ENCODE measurements at regions not wholly inside any gene's neighbourhood (a gene's known extent, or its start where the extent isn't known, plus 50 kb on each side); places are given as distances from the start of the nearest gene placed in this dataset.
"Not testable (repeated sequence)": the region's sequence is repeated elsewhere in the genome, so short reads cannot be mapped to it uniquely, and the experiment has no call there.

DNA sequence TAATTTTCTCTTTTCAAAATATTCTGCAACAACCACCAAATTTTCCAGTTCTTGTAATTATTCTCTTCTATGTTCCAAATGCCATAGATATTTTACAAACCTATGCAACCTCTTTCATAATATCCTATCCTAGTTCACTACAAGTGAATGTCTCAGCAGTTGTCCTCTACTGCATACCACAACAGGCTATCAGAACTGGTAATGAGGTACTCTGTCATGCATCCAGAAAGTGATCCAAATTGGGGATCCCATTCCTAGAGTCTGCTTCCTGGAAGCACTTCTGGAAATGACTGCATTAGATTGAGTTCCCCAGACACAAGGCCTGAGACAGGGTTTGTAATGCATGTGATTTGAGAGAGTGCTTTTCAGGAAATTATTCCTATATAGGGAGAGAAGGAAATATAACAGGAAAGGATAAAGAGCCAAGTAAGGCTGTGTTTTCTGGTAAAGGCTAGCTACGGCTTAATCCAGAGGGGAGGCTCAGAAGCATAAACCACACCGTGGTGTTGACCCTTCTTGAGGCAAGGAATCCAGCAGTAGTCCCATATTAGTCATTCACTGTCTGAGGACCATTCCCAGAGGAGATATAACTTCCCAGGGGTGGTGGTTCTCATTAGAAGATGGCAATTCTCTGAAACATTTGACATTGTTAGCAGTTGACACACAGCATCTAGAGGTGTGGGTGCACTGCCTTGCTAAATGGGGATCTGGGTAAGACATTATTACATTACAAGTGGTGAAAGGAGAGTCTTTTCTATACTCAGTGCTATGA is 80.3 kb upstream of the FST start:
- DNase-seq (ENCODE audit: insufficient read length, low spot score) (no peak), FAIRE-seq (no peak)

DNA sequence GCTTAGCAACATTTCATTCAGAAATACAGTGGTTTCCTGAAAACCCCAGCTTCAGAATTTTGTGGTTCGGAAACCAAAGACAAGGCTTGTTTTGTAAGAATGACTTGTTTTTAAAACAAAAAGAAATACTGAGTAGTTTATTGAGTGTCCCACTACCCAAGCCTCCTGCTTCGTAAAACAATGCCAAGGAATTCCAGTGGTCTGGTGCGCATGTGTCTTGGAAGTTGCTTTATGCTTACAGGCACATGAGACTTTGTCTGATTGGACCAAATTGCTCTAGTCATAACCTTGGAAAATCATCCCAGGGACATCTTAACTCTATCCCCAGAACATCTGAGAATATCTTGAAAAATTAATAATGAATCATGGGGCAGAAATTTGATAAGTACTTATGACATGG is 77.1 kb upstream of the FST start:
- DNase-seq (ENCODE audit: insufficient read length, low spot score): no peak
- peak; percentile 26 for FAIRE-seq

DNA sequence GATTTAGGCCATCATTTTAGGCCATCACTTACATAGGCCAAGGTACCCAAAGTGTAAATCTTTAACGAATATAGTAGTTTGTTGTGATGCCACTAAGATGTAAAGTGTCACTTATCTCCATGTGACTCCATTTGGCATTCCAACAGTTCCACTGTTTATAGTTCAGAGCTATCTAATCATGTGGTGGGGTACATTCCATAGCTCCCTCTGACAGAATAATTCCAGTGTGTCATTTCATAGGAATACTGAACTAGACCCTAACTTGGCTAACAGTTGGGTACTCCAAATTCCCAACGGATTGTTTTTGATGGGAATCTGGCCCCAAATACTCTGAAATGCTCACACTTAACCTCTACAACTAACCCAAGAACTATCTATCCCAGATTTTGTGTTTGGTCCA is 76.7 kb upstream of the FST start:
- DNase-seq (ENCODE audit: insufficient read length, low spot score) (peak; percentile 25), FAIRE-seq (peak; percentile 89)

DNA sequence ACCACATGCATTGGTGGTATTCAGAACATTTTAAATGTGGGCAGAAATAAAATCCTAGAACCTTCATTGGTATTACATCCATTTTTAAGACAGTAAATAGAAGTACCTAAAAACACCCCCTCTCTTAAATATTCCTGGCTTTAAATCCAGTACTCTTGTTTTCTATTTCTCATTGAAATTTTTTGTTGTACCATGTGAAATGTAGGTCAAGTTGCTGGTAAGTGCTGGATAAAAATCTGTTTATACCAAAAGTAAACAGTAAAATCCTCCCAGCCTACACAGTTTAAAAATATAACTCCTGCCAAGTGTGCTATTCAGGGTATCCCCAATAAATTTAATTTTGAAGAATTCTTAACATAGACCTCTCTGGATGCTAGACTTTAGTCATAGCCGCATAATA is 75.0 kb upstream of the FST start:
- FAIRE-seq: no peak

DNA sequence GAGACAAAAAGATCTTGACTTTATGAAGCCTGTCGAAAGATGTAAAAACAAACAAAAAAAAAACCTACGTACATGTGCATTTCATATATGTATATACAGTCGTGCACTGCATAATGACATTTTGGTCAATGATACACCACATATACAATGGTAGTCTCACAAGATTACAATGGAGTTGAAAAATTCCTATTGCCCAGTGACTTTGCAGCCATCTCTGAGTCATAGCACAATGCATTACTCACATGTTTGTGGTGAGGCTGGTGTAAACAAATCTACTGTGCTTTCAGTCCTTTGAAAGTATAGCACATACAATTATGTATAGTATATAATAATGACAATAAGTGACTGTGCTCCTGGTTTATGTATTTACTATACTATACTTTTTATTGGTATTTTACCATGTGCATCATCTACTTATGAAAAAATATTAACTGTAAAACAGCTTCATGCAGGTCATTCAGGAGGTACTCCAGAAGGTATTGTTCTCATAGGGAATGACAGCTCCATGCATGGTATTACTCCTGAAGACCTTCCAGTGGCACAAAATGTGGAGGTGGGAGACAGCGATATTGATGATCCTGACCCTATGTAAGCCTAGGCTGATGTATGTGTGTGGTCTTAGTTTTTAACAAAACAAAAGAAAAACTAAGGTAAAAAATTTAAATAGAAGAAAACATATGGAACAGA is 73.7 kb upstream of the FST start:
- FAIRE-seq: peak; percentile 98
- DNase-seq (ENCODE audit: insufficient read length, low spot score): peak; percentile 57

More for the DNA sequence above, 75.0 kb upstream of the FST start:
- no peak for DNase-seq (ENCODE audit: insufficient read length, low spot score)

DNA sequence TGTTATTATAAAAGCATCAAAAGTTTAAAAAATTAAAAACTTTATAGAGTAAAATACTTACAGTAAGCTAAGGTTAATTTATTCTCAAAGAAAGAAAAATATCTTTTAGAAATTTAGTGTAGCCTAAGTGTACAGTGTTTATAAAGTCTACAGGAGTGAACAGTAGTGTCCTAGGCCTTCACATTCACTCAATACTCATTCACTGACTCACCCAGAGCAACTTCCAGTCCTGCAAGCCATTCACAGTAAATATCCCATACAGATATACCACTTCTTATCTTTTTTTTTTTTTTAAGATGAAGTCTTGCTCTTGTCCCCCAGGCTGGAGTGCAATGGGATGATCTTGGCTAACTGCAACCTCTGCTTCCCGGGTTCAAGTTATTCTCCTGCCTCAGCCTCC is 73.1 kb upstream of the FST start:
- FAIRE-seq: no peak
- DNase-seq (ENCODE audit: insufficient read length, low spot score): no peak

DNA sequence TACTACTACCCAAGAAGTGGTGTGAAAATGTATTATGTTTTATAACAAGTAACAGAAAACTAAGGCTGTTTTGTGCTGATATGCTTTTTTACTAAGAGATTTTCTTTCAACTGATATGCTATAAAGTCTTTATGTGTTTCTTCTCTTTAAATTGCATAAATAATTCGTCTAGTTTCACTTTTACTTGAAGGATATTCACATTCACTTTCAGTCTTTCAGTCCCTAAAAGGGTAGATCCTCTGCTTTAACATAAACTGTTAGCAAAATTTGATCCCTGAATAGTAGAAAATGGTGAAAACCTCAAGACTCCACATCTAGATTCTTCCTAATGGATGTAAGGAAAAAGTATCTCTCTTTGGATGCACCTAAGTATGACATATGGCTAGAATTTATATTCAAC is 69.0 kb upstream of the FST start:
- no peak for FAIRE-seq
- DNase-seq (ENCODE audit: insufficient read length, low spot score): no peak

DNA sequence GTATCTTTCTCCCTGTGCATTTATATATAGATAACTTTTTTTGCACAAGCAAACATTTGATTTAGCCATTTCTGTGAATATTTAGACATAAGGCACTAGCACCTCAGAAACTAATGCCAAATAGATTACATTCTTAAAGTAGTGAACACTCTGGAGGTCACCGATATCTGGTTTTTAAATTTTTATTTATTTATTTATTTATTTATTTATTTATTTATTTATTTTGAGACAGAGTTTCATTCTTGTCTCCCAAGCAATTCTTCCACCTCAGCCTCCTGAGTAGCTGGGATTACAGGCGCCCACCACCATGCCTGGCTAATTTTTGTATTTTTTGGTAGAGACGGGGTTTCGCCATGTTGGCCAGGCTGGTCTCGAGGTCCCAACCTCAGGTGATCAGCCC is 67.9 kb upstream of the FST start:
- not testable (repeated sequence) for FAIRE-seq; DNase-seq (ENCODE audit: insufficient read length, low spot score)

DNA sequence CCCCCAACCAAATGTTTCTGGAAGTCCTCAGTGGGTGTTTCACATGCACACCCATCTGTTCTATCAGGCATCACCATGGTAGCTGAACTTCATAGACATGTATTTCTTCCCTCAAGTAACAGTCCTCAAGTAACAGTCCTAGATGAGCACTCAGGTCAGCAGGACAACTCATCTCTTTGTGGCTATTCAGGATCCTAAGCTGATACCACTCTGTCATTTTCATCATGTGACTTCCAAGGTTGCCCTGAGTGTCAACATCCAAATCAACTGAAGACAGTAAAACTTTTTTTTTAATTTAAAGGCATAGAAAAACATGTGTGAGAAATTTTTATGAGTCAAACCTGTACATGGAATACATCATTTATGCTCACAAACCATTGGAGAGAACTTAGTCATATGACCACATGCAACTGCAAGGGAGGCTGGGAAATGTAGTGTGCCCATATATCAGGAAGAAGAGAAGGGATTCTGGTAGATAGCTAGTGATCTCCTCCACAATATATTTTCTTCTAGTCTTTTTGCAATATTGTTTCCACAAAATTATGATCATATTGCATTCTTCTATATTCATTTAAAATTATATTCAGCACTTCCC is 64.2 kb upstream of the FST start:
- DNase-seq (ENCODE audit: insufficient read length, low spot score): no peak
- FAIRE-seq: peak; percentile 28

DNA sequence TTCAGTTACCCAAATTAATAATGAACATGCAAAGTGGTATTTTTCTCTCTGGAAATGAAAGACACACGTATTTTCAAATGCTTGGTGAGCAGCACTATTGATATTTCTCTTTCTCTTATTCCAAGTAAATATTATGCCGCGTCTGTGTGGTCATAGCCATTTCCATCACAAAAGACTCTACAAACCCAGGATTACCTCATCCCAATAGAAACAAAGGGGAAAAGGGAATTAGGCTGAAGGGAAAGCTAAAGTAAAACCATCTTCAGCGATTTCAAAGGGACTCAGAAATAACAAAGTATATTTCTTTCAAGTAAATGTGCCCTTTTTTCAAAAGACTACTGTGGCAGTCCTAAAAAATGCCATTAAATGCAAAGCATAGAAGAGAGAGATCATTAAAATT is 62.0 kb upstream of the FST start:
- DNase-seq (ENCODE audit: insufficient read length, low spot score) (no peak), FAIRE-seq (no peak)

DNA sequence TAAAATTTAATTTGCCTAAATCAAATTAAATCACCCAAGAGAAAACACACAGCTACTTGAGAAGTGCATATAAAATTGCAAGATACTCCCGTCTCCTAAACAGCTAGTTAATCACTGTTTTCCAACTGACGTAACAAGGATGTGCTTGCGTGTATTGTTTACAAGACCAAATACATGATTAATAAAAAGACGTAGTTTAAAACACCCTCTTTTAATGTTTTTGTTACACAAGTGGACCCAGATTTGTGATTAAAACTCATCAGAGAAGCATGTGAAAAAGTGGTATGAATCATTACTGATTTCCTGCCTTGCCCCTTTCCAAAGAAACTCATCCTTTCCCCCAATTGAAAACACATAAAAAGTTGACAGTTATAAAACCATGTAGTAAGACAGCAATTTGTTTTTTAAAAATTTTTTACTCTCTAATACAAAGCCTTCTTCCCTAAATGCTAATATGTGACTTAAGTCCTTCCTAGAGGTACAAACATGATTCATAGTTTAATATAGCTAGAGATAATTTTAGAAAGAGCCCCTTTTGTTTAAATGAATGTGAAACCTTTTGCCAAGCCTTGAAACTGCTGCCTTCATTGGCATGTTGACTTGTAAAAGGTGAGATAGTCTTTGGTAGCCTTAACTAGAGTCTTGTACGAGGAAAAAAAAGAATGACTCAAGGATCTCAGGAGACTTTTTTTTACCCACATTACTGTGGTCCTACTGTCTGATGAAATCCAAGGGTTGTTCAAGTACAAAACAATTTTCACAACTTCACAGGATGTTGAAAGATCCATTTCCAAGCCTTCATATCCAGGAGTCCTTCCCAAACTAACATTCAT is 61.4 kb upstream of the FST start:
- FAIRE-seq (peak; percentile 87), DNase-seq (ENCODE audit: insufficient read length, low spot score) (peak; percentile 33)

DNA sequence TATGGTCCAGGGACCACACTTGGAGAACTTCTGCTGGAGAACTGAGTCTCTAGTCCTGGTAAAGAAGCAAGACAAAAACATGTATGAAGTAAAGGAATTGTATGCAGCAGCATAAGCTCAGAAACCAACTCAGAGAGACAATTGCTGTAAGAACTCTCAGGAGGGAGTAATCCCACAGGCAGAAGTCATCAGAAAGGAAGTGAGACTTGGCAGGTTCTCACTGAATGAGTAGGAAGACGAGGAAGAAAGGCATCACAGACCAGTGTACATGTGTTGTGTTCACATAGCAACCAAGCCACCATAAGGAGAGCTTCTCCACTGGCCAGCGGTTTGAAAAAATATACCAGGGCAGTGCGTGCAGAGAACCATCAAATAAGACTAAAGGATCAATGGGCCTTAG is 57.9 kb upstream of the FST start:
- FAIRE-seq (peak; percentile 73), DNase-seq (ENCODE audit: insufficient read length, low spot score) (no peak)

DNA sequence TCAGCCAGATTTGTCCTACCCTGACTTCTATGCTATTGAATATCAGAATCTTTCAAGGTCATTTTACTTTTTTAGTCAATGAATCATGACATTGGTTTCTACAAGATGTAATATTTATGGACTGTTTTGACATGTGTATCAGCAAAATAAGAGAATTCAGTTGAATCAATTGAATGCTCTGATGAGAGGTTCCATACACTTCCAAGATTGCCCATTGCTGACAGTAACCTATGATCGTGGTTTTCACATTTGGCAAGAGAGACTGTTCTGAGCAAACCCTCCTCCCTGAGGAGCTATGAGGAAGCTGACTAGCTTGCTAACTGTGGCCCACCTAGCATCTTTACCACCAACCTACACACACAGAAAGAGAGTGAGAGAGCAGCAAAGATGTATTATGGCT is 56.7 kb upstream of the FST start:
- FAIRE-seq (peak; percentile 85), DNase-seq (ENCODE audit: insufficient read length, low spot score) (no peak)

DNA sequence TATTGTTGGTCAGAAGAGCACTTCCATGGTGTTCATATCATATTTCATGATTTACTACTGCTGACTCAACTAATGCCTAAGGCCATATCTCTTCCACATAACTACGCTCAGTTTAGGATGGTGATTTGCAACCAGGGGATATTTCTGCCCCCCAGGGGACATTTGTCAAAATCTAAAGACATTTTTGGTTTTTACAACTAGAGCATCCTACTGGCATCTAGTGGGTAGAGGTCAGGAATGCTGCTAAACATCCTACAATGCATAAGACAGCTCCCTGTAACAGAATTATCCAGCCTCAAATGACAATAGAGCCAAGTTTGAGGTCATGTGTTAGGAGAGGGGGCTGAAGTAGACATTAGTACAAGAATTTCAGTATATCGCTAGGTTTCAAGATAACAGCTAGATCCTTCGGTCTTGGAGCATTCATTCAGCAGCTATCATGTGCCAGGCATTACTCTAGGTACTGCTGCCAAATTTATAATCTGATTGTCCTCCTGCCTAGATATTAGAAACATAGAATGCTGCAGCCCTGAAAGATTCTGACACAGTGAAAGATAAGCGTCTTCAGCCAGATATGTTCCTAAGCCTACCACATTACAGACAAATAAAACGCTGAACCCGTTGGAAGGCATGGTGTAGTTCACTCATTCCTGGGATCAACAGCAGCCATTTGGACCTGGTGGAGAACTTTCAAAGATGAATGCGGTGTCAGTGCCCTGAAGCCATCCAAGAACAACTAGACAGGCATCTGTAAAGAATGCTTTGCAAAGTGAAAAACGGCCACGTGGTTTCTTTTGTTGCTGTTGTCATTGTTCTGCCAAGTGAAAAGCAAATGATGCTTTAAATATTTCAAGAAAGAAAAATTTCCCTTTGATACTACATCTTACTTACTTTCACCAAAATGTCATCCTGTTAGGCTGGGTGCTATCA is 55.5 kb upstream of the FST start:
- peak; percentile 75 for DNase-seq (ENCODE audit: insufficient read length, low spot score)
- FAIRE-seq: peak; percentile 93

DNA sequence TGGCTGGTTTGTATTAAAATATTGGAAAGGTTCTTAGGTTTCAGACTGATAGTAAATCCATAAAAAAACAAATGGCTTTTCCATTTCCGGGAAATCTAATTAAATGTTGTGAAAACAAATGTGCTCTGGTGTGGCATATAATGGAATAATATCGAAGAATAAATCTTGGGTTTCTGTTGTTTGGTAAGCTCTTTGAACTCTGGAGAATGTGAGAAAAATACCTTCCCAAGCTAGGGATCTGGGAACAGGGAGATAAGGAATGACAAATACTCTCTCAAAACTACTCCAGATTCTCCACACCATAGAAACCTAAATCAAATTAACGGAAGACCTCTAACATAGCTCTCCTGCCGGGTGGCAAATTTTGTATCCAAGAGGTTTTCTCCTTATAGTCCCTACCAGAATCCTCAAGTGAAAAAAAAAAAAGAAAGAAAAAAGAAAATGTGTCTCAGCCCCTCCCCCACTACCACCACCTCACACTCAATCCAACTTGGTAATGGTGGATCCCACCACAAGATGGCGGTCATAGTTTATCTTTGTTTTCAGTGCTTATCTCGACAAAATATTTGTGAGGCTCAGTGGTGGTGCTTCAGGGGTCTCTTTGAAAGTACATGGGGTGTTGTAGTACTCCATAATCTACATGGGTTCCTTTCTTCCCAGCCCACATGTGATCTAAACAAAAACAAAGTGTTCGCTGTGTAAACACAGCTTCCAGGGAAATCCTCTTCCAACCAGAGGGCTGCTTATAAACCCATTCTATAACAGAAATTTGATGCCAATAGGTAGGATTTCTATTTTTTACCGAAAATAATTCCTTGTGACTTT is 54.5 kb upstream of the FST start:
- FAIRE-seq (peak; percentile 92), DNase-seq (ENCODE audit: insufficient read length, low spot score) (no peak)

DNA sequence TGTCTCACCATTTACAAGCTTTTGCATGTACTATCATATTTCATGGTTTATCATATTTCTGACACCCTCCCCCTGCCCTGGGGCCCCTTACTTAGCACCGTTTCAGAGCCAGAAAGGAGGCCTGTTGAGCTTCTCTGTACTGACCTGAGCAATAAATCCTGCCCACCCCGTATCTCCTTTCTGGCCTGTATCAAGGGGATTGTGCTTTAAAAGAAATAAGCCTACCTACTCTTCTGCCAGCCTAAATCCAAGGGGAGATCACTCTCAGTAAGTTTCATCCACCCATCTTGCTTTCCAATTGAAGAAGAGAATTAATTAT is 54.0 kb upstream of the FST start:
- FAIRE-seq (no peak), DNase-seq (ENCODE audit: insufficient read length, low spot score) (no peak)

DNA sequence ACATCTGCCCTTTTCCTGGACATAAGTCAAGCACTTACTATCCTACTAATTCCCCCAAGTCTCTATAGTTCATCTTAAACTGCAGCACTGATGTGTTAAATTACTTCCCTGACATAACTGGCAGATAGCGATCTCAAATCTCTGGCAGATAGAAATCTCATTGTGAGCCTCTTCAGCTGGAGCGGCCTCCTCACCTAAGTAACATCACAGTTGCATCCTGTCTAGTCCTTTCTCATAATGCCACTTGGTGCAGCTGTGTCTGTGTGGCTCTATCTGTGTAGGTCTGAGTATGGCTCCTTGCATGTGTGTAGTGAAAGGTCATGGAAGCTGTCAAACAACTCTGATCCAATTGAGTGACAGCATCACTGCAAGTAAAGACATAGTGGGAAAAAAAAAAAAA is 53.6 kb upstream of the FST start:
- no peak for DNase-seq (ENCODE audit: insufficient read length, low spot score)
- peak; percentile 72 for FAIRE-seq

DNA sequence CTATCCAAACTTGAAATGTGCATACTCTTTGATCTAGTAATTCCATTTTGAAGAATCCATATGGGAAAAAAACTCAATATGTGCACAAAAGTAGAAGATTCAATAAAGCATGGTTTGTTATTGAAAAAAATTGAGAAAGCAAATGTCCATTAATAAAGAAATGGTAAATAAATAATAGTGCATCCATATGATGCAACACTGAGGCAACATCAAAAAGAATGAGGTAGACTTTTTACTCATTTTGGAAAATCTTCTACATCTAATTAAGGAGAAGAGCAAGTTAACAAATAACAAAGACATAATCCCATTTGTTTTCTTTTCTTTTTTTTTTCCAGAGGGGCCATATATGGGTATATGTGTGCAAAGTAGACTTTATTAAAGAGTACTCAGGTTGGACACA is 52.5 kb upstream of the FST start:
- no peak for FAIRE-seq
- DNase-seq (ENCODE audit: insufficient read length, low spot score): no peak

DNA sequence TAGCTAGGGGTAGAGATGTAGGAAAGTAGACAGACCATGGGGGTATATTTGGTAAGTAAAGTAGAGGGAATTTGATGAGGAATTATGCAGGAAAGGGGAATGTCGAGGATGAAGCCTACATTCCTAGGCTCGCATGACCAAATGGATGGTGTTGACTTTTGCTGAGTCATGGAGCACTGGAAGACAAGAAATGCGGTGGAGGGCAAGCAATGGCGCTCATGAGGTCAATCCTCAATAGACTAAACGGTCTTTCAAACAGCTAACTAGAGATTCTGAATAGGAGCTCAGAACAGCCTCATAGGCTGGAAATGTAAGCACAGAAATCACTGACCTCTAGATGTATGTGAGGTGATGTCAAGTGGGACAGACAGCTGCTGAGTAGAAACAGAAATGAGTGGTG is 50.7 kb upstream of the FST start:
- peak; percentile 70 for FAIRE-seq

More for the DNA sequence above, 50.7 kb upstream of the FST start:
- DNase-seq (ENCODE audit: insufficient read length, low spot score): no peak

All from HTR-8/SVneo (cell line).